HCT116 (cell line): ENCODE measurements at regions not wholly inside any gene's neighbourhood (a gene's known extent, or its start where the extent isn't known, plus 50 kb on each side); places are given as distances from the start of the nearest gene placed in this dataset.

Source experiments
- ATF3 ChIP-seq: IDR thresholded peaks from 2 replicates; pipeline ENCODE4 v1.6.1; 2012
- CEBPB ChIP-seq: IDR thresholded peaks from 2 replicates; pipeline ENCODE4 v1.6.1; 2012; ENCODE audit warnings: low read depth
- EGR1 ChIP-seq: IDR thresholded peaks from 2 replicates; pipeline ENCODE4 v1.6.1; 2012; ENCODE audit warnings: low read depth
- EZH2 ChIP-seq: fragments of 200-600 bp; sonication (generic); IDR thresholded peaks from 2 replicates; pipeline ENCODE4 v1.6.1; 2017; ENCODE audit warnings: antibody characterized with exemption, mixed run types
- EZH2phosphoT487 ChIP-seq: fragments of 200-600 bp; IDR thresholded peaks from 2 replicates; pipeline ENCODE4 v1.6.1; 2018; ENCODE audit warnings: antibody characterized with exemption, borderline replicate concordance
- MAX ChIP-seq: IDR thresholded peaks from 2 replicates; pipeline ENCODE4 v1.6.1; 2012
- POLR2A ChIP-seq: IDR thresholded peaks from 2 replicates; pipeline ENCODE4 v1.7.0; 2011; ENCODE audit warnings: borderline replicate concordance; ENCODE audit not compliant: insufficient read depth, insufficient read length; ENCODE audit errors: extremely low read depth
- POLR2AphosphoS5 ChIP-seq: IDR thresholded peaks from 2 replicates; pipeline ENCODE4 v1.6.1; 2011; ENCODE audit warnings: mild to moderate bottlenecking, low read depth, low read length, moderate library complexity
- SIN3A ChIP-seq: IDR thresholded peaks from 2 replicates; pipeline ENCODE4 v1.6.1; 2012; ENCODE audit warnings: low read depth
- YY1 ChIP-seq: IDR thresholded peaks from 2 replicates; pipeline ENCODE4 v1.6.1; 2011; ENCODE audit warnings: low read length, low read depth, moderate library complexity, mild to moderate bottlenecking; ENCODE audit not compliant: insufficient replicate concordance; ENCODE audit errors: extremely low read depth
- ZNF274 ChIP-seq: fragments of 200-500 bp; sonication (Bioruptor generic); IDR thresholded peaks from 2 replicates; pipeline ENCODE4 v1.6.1; 2014; ENCODE audit warnings: mild to moderate bottlenecking, low read depth, low read length, inconsistent platforms
- TF ChIP-seq, protein P1 (sequence below), 3 experiments: fragments of 200-600 bp in 1 of 3; sonication (generic) in 1 of 3; IDR thresholded peaks in 2 of 3; conservative IDR thresholded peaks in 1 of 3; 2 replicates each; pipeline ENCODE4 v1.5.1; 2012 to 2017; ENCODE audit warnings: low read depth in 2 of 3, low read length in 2 of 3, antibody characterized with exemption in 1 of 3, borderline replicate concordance in 1 of 3, control low read depth in 1 of 3, mild to moderate bottlenecking in 1 of 3, mixed read lengths in 1 of 3, mixed run types in 1 of 3, moderate library complexity in 1 of 3; ENCODE audit not compliant: insufficient read depth in 1 of 3

DNA sequence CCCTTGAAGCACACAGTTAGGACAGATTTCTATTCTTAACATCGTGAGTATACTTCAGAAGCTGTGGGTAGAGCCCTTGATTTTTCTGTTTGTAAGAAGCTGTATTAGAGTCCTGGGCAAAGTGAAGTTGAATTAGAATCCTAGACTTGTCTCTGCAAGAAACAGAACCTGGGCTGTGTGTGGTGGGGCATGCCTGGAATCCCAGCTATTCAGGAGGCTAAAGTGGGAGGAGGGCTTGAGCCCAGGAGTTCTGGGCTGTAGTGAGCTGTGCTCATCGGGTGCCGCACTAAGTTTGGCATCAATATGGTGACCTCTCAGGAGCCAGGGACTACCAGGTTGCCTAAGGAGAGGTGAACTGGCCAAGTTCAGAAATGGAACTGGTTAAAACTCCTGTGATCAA is 183.4 kb downstream of the GNAI1 start:
- TF ChIP-seq CEBPB, result no peak
- no peak for TF ChIP-seq POLR2A
- TF ChIP-seq, protein P1, sequence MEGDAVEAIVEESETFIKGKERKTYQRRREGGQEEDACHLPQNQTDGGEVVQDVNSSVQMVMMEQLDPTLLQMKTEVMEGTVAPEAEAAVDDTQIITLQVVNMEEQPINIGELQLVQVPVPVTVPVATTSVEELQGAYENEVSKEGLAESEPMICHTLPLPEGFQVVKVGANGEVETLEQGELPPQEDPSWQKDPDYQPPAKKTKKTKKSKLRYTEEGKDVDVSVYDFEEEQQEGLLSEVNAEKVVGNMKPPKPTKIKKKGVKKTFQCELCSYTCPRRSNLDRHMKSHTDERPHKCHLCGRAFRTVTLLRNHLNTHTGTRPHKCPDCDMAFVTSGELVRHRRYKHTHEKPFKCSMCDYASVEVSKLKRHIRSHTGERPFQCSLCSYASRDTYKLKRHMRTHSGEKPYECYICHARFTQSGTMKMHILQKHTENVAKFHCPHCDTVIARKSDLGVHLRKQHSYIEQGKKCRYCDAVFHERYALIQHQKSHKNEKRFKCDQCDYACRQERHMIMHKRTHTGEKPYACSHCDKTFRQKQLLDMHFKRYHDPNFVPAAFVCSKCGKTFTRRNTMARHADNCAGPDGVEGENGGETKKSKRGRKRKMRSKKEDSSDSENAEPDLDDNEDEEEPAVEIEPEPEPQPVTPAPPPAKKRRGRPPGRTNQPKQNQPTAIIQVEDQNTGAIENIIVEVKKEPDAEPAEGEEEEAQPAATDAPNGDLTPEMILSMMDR (IDR thresholded peaks at IDR 0.05 in 2 of 3, conservative IDR thresholded peaks at IDR 0.05 in 1 of 3; ENCODE audit: borderline replicate concordance in 1 of 3, insufficient read depth in 1 of 3, low read depth in 2 of 3, low read length in 2 of 3), result no peak
- no peak for TF ChIP-seq SIN3A
- no peak for TF ChIP-seq MAX
- no peak for TF ChIP-seq ZNF274
- TF ChIP-seq EZH2, result no peak
- TF ChIP-seq YY1, result no peak
- no peak for TF ChIP-seq EZH2phosphoT487
- no peak for TF ChIP-seq POLR2AphosphoS5
- no peak for TF ChIP-seq ATF3
- TF ChIP-seq EGR1, result no peak
